Endodermal cell (in vitro differentiated cells): ENCODE measurements at regions not wholly inside any gene's neighbourhood (a gene's known extent, or its start where the extent isn't known, plus 50 kb on each side); places are given as distances from the start of the nearest gene placed in this dataset.

Experiments
- DNase-seq: peaks from one replicate; pipeline ENCODE4 v3.0.0-alpha.2; 2017
- H3K27ac ChIP-seq: 2 replicates; pipeline ENCODE4 v1.5.1; 2013; ENCODE audit warnings: mild to moderate bottlenecking, low read depth, low read length, moderate library complexity
- H3K27me3 ChIP-seq: 2 replicates; pipeline ENCODE4 v1.6.1; 2013; ENCODE audit warnings: mild to moderate bottlenecking, low read length, moderate library complexity; ENCODE audit not compliant: insufficient read depth, control insufficient read depth, poor library complexity, severe bottlenecking
- H3K36me3 ChIP-seq: 2 replicates; pipeline ENCODE4 v1.7.0; 2013; ENCODE audit warnings: mild to moderate bottlenecking, low read length, moderate library complexity; ENCODE audit not compliant: control insufficient read depth, insufficient read depth
- H3K4me1 ChIP-seq: one replicate; pipeline ENCODE4 v1.7.0; 2013; ENCODE audit warnings: low read length; ENCODE audit not compliant: control insufficient read depth, insufficient read depth
- H3K4me3 ChIP-seq: 2 replicates; pipeline ENCODE4 v1.5.1; 2013; ENCODE audit warnings: mild to moderate bottlenecking, low read length, moderate library complexity
- H3K9ac ChIP-seq: 2 replicates; pipeline ENCODE4 v1.6.1; 2013; ENCODE audit warnings: mild to moderate bottlenecking, low read length, moderate library complexity; ENCODE audit not compliant: poor library complexity, severe bottlenecking; ENCODE audit errors: extremely low read depth
- H3K9me3 ChIP-seq: 2 replicates; pipeline ENCODE4 v1.6.1; 2013; ENCODE audit warnings: mild to moderate bottlenecking, low read length, moderate library complexity; ENCODE audit not compliant: control insufficient read depth
- H3K27ac Mint-ChIP-seq: 2 replicates; pipeline ENCODE4 v1.8.0; 2020; ENCODE audit warnings: mixed read lengths
- H3K27me3 Mint-ChIP-seq: 2 replicates; pipeline ENCODE4 v1.8.0; 2021; ENCODE audit warnings: mild to moderate bottlenecking, mixed read lengths; ENCODE audit not compliant: insufficient read depth
- H3K36me3 Mint-ChIP-seq: 2 replicates; pipeline ENCODE4 v1.8.0; 2020; ENCODE audit warnings: low read depth, mixed read lengths
- H3K4me1 Mint-ChIP-seq: 2 replicates; pipeline ENCODE4 v1.8.0; 2020; ENCODE audit warnings: mixed read lengths
- H3K4me3 Mint-ChIP-seq: 2 replicates; pipeline ENCODE4 v1.8.0; 2020; ENCODE audit warnings: mild to moderate bottlenecking, moderate library complexity, mixed read lengths
- H3K9me3 Mint-ChIP-seq: 2 replicates; pipeline ENCODE4 v1.8.0; 2020; ENCODE audit warnings: mild to moderate bottlenecking, mixed read lengths
- CTCF ChIP-seq: fragments of 200-600 bp; sonication (generic); conservative IDR thresholded peaks from 2 replicates; pipeline ENCODE4 v1.5.0; 2021; ENCODE audit warnings: antibody characterized with exemption, mild to moderate bottlenecking
- WGBS, 2 experiments: methylation state at CpG; one replicate each; pipeline versions ENCODE4 v1.1.5 to v1.1.7; 2013; ENCODE audit warnings: missing lambda C conversion rate in 2 of 2, mixed read lengths in 1 of 2; ENCODE audit not compliant: insufficient coverage in 1 of 2, insufficient read length in 1 of 2; 5-methylcytosine and 5-hydroxymethylcytosine counted together

- Mint-ChIP-seq H3K27me3 (no peaks in the 10 kb centered on the region), H3K9me3 (no peaks in the 10 kb centered on the region), H3K4me3 (no peak overlapping the region), H3K27ac (no peak overlapping the region), H3K36me3 (no peaks in the 10 kb centered on the region), H3K4me1 (no peaks in the 10 kb centered on the region)
- Histone ChIP-seq H3K9ac (no peak overlapping the region), H3K4me1 (no peaks in the 10 kb centered on the region), H3K9me3 (no peaks in the 10 kb centered on the region), H3K4me3 (no peak overlapping the region), H3K27me3 (no peaks in the 10 kb centered on the region), H3K36me3 (no peaks in the 10 kb centered on the region), H3K27ac (no peak overlapping the region)
- WGBS, 2 experiments, result 90 to 97% methylated on average over 8 to 11 of the region's 11 CpGs
- no peak for DNase-seq
- TF ChIP-seq CTCF, result no peak
These were observed 98.8 kb downstream of the SLC35B3 start for GRCh38 chr6:8336406-8337057.

- Histone ChIP-seq H3K9ac (no peak overlapping the region), H3K36me3 (no peaks in the 10 kb centered on the region), H3K27me3 (no peaks in the 10 kb centered on the region), H3K4me3 (no peak overlapping the region), H3K9me3 (no peaks in the 10 kb centered on the region), H3K4me1 (no peaks in the 10 kb centered on the region), H3K27ac (no peak overlapping the region)
- H3K9me3 Mint-ChIP-seq, result no peaks in the 10 kb centered on the region
- DNase-seq, result no peak
- 95 to 98% methylated on average over 7 of the region's 7 CpGs for WGBS, 2 experiments
- H3K4me3 Mint-ChIP-seq, result no peak overlapping the region
- no peaks in the 10 kb centered on the region for H3K27me3 Mint-ChIP-seq
- TF ChIP-seq CTCF, result no peak
- no peak overlapping the region for H3K27ac Mint-ChIP-seq
- H3K4me1 Mint-ChIP-seq, result no peaks in the 10 kb centered on the region
- no peaks in the 10 kb centered on the region for H3K36me3 Mint-ChIP-seq
These were observed 99.4 kb downstream of the SLC35B3 start for GRCh38 chr6:8335896-8336295.

- no peaks in the 10 kb centered on the region for H3K4me1 Mint-ChIP-seq
- no peak for TF ChIP-seq CTCF
- H3K9me3 ChIP-seq, result no peaks in the 10 kb centered on the region
- H3K27ac Mint-ChIP-seq, result no peak overlapping the region
- no peak overlapping the region for H3K27ac ChIP-seq
- DNase-seq, result no peak
- no peak overlapping the region for H3K9ac ChIP-seq
- H3K9me3 Mint-ChIP-seq, result no peaks in the 10 kb centered on the region
- no peak overlapping the region for H3K4me3 Mint-ChIP-seq
- no peaks in the 10 kb centered on the region for H3K36me3 ChIP-seq
- H3K36me3 Mint-ChIP-seq, result no peaks in the 10 kb centered on the region
- H3K4me3 ChIP-seq, result no peak overlapping the region
- no peaks in the 10 kb centered on the region for H3K27me3 Mint-ChIP-seq
- no peaks in the 10 kb centered on the region for H3K27me3 ChIP-seq
- no peaks in the 10 kb centered on the region for H3K4me1 ChIP-seq
- WGBS, 2 experiments, result 82% methylated on average over 1 of the region's 1 CpG; no CpG with 5 or more reads in 1 of the 2 experiments
These were observed 100.0 kb downstream of the SLC35B3 start for GRCh38 chr6:8335381-8335780.
